K562 (cell line): ENCODE measurements at regions not wholly inside any gene's neighbourhood (a gene's known extent, or its start where the extent isn't known, plus 50 kb on each side); places are given as distances from the start of the nearest gene placed in this dataset.

Experiments
- ATAC-seq: fragments of 200-7000 bp; cut with Tn5 transposase; 3 replicates; pipeline ENCODE4 v1.9.1; 2020; ENCODE audit warnings: moderate library complexity
- BruUV-seq: library from RNA; stranded (reverse); fragments of 400-500 nt; replicated peaks from 2 replicates; lab custom pipeline; 2021; lab: Mats Ljungman, UMichigan
- CTCF ChIA-PET: fragments of 300-600 bp; formaldehyde crosslinking; extraction: SDS; loops from one replicate; lab custom pipeline; 2021; ENCODE audit warnings: low intra/inter-chr PET ratio; lab: Yijun Ruan, JAX
- POLR2A ChIA-PET: fragments of 300-600, 350-650 bp; sonication (Branson Sonifier 250); formaldehyde crosslinking; extraction: SDS; loops from one replicate; lab custom pipeline; 2021; ENCODE audit warnings: antibody characterized with exemption, inconsistent platforms; lab: Yijun Ruan, JAX
- DNase-seq, 4 experiments: peaks; one replicate each; pipeline versions ENCODE4 v3.0.0 to v3.0.0-alpha.2; 2011 to 2018; ENCODE audit warnings: low spot score in 3 of 4, mixed read lengths in 3 of 4; ENCODE audit errors: extremely low read depth in 1 of 4
- FAIRE-seq: peaks from 2 replicates; lab custom pipeline; 2011; peaks lifted over from hg19 to GRCh38; lab: Jason Lieb, UNC
- H2AFZ ChIP-seq: 2 replicates; pipeline ENCODE4 v1.6.0; 2011; ENCODE audit warnings: low read depth, low read length, control low read depth, inconsistent platforms
- H3K27ac ChIP-seq: fragments of 200-600 bp; 3 replicates; pipeline ENCODE4 v1.8.0; 2011; ENCODE audit warnings: low read depth, mild to moderate bottlenecking, control low read depth, inconsistent platforms, low read length, moderate library complexity, mixed read lengths; ENCODE audit errors: extremely low read depth
- H3K27me3 ChIP-seq, 2 experiments: fragments of 300-600 bp in 1 of 2; 2 replicates in 1 of 2; 3 replicates in 1 of 2; pipeline versions ENCODE4 v1.6.0 to v1.8.0; 2011; ENCODE audit warnings: inconsistent platforms in 2 of 2, low read length in 2 of 2, mild to moderate bottlenecking in 1 of 2, mixed read lengths in 1 of 2, moderate library complexity in 1 of 2; ENCODE audit not compliant: control insufficient read depth in 2 of 2, insufficient read depth in 2 of 2
- H3K36me3 ChIP-seq: fragments of 300-600 bp; 3 replicates; pipeline ENCODE4 v1.8.0; 2011; ENCODE audit warnings: mild to moderate bottlenecking, low read length, inconsistent platforms; ENCODE audit not compliant: control insufficient read depth, insufficient read depth
- H3K4me1 ChIP-seq, 2 experiments: fragments of 200-600 bp in 1 of 2; replicated peaks in 1 of 2; 2 replicates in 1 of 2; 3 replicates in 1 of 2; pipeline versions ENCODE4 v1.5.1 to v1.8.0; 2011; ENCODE audit warnings: inconsistent platforms in 2 of 2, low read length in 2 of 2, mild to moderate bottlenecking in 1 of 2, mixed read lengths in 1 of 2, moderate library complexity in 1 of 2; ENCODE audit not compliant: control insufficient read depth in 2 of 2, insufficient read depth in 2 of 2
- H3K4me2 ChIP-seq: 2 replicates; pipeline ENCODE4 v1.6.1; 2011; ENCODE audit warnings: low read length, control low read depth, inconsistent platforms, mixed read lengths; ENCODE audit not compliant: insufficient read depth
- H3K4me3 ChIP-seq: fragments of 200-600 bp; sonication (generic), shearing (Covaris generic); 2 replicates; pipeline ENCODE4 v1.5.1; 2016; ENCODE audit warnings: control low read depth, inconsistent platforms
- H3K79me2 ChIP-seq: fragments of 200-600 bp; 3 replicates; pipeline ENCODE4 v1.8.0; 2011; ENCODE audit warnings: low read length, inconsistent platforms; ENCODE audit not compliant: control insufficient read depth, insufficient read depth
- H3K9ac ChIP-seq, 2 experiments: 2 replicates each; pipeline versions ENCODE4 v1.6.0 to v1.6.1; 2011; ENCODE audit warnings: low read depth in 2 of 2, low read length in 2 of 2, control low read depth in 1 of 2, inconsistent platforms in 1 of 2, mild to moderate bottlenecking in 1 of 2, mixed read lengths in 1 of 2; ENCODE audit not compliant: insufficient read depth in 1 of 2
- H3K9me1 ChIP-seq: one replicate; pipeline ENCODE4 v1.6.0; 2011; ENCODE audit warnings: inconsistent platforms, mild to moderate bottlenecking, low read length, moderate library complexity; ENCODE audit not compliant: control insufficient read depth, insufficient read depth
- H3K9me3 ChIP-seq: replicated peaks from 2 replicates; pipeline ENCODE4 v1.5.1; 2011; ENCODE audit warnings: low read depth, low read length, inconsistent platforms; ENCODE audit not compliant: control insufficient read depth, insufficient read depth
- H4K20me1 ChIP-seq: replicated peaks from 2 replicates; pipeline ENCODE4 v1.6.1; 2011; ENCODE audit warnings: low read length, inconsistent platforms, mixed read lengths; ENCODE audit not compliant: control insufficient read depth, insufficient read depth
- CHD1 ChIP-seq: fragments of 200-600 bp; sonication (generic); IDR thresholded peaks from one replicate; pipeline ENCODE4 v1.6.1; 2012; ENCODE audit warnings: mild to moderate bottlenecking, moderate library complexity, low read length, inconsistent platforms
- MAZ ChIP-seq, 2 experiments: fragments of 450-650 bp in 1 of 2; sonication (generic) in 1 of 2; formaldehyde crosslinking; IDR thresholded peaks in 1 of 2; conservative IDR thresholded peaks in 1 of 2; 2 replicates each; pipeline versions ENCODE4 v1.4.0 to v1.5.0; 2020; ENCODE audit warnings: mild to moderate bottlenecking in 1 of 2, missing genetic modification reagents in 1 of 2
- TARDBP ChIP-seq: fragments of 450-650 bp; IDR thresholded peaks from 2 replicates; pipeline ENCODE4 v1.6.1; 2016
- ZBTB7A ChIP-seq: IDR thresholded peaks from 2 replicates; pipeline ENCODE4 v1.6.1; 2011; ENCODE audit warnings: low read depth, mild to moderate bottlenecking, low read length, moderate library complexity, borderline replicate concordance; ENCODE audit not compliant: control insufficient read depth
- WGBS: fragments of 100-300 bp; shearing (Covaris generic); methylation state at CpG from one replicate; pipeline ENCODE4 v1.1.6; 2016; ENCODE audit warnings: low coverage, mixed read lengths; ENCODE audit not compliant: insufficient coverage; ENCODE audit errors: missing lambda C conversion rate; 5-methylcytosine and 5-hydroxymethylcytosine counted together
- in situ Hi-C: fragments of 300-500 bp; cut with MboI; formaldehyde crosslinking; loops from 4 replicates; pipeline ENCODE4 v1.15.0; 2018; ENCODE audit warnings: inconsistent platforms, mixed read lengths
- intact Hi-C: fragments of 100-400 bp; cut with micrococcal nuclease; formaldehyde crosslinking; loops from 2 replicates; pipeline ENCODE4 v1.14.2; 2022
- TF ChIP-seq, protein P1 (sequence below): fragments of 250-450 bp; sonication (Bioruptor Pico); IDR thresholded peaks from 2 replicates; pipeline ENCODE4 v1.4.0; 2020
- TF ChIP-seq, protein P2 (sequence below), 2 experiments: fragments of 150-350 bp in 1 of 2; IDR thresholded peaks; 2 replicates each; pipeline ENCODE4 v1.6.1; 2012 to 2016; ENCODE audit warnings: low read depth in 2 of 2, low read length in 2 of 2, mild to moderate bottlenecking in 1 of 2, moderate library complexity in 1 of 2
- TF ChIP-seq, protein P3 (sequence below): fragments of 250-450 bp; sonication (Bioruptor Pico); IDR thresholded peaks from 2 replicates; pipeline ENCODE4 v1.5.0; 2022; ENCODE audit warnings: mild to moderate bottlenecking

DNA sequence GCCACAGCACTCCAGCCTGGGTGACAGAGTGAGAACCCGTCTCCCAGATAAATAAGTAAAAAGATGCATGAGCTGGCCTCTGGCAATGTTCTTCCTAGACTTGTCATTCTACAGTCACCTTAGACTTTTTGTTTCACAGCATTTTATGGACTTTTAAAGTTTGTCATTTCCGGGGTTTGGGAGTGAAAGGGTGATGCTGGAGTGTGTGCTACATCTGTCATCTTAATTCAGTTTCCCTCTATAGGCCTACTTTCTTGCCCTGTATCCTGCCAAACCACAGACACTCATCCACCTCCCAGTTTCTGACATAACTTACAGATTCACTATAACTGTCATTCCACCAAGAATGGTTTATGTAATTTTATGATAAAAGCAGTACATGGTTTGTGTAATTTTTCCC, 166.7 kb upstream of the PARP11 start:
- ATAC-seq: no peak
- H3K27me3 ChIP-seq: peaks cover 0 to 5% of the 10 kb centered on the region in 2 experiments; a peak in 2 of 5 replicates
- WGBS: 0% methylated on average over 2 of the region's 2 CpGs
- H3K9me3 ChIP-seq: no peaks in the 10 kb centered on the region
- no peaks in the 10 kb centered on the region; a peak in 1 of 5 replicates for H3K4me1 ChIP-seq
- no peak overlapping the region for H3K27ac ChIP-seq
- H3K4me2 ChIP-seq: no peak overlapping the region
- H2AFZ ChIP-seq: no peak overlapping the region
- no peak overlapping the region for H3K9ac ChIP-seq
- intact Hi-C loops: no loop called here
- no peak overlapping the region for H3K4me3 ChIP-seq
- no peak for DNase-seq
- no peaks in the 10 kb centered on the region for H3K9me1 ChIP-seq
- H4K20me1 ChIP-seq: no peaks in the 10 kb centered on the region
- no peaks in the 10 kb centered on the region for H3K79me2 ChIP-seq
- BruUV-seq: no TSS peak
- ChIA-PET POLR2A (no interaction called here), CTCF (interaction anchor here (0.6 kb wide), 1 partner anchor 1644 kb away, joined by 3 read pairs; no protein-coding TSS in a partner anchor)
- no peak for FAIRE-seq
- in situ Hi-C loops: loop anchor here (5.0 kb wide), 1 partner anchor 153 kb away; no protein-coding TSS in a partner anchor
- H3K36me3 ChIP-seq: no peaks in the 10 kb centered on the region
- TF ChIP-seq MAZ (CRISPR knock-in tag; conservative IDR thresholded peaks at IDR 0.05 in 1 of 2, IDR thresholded peaks at IDR 0.05 in 1 of 2) (no peak), ZBTB7A (no peak), TARDBP (no peak), CHD1 (no peak)
- TF ChIP-seq, protein P1, sequence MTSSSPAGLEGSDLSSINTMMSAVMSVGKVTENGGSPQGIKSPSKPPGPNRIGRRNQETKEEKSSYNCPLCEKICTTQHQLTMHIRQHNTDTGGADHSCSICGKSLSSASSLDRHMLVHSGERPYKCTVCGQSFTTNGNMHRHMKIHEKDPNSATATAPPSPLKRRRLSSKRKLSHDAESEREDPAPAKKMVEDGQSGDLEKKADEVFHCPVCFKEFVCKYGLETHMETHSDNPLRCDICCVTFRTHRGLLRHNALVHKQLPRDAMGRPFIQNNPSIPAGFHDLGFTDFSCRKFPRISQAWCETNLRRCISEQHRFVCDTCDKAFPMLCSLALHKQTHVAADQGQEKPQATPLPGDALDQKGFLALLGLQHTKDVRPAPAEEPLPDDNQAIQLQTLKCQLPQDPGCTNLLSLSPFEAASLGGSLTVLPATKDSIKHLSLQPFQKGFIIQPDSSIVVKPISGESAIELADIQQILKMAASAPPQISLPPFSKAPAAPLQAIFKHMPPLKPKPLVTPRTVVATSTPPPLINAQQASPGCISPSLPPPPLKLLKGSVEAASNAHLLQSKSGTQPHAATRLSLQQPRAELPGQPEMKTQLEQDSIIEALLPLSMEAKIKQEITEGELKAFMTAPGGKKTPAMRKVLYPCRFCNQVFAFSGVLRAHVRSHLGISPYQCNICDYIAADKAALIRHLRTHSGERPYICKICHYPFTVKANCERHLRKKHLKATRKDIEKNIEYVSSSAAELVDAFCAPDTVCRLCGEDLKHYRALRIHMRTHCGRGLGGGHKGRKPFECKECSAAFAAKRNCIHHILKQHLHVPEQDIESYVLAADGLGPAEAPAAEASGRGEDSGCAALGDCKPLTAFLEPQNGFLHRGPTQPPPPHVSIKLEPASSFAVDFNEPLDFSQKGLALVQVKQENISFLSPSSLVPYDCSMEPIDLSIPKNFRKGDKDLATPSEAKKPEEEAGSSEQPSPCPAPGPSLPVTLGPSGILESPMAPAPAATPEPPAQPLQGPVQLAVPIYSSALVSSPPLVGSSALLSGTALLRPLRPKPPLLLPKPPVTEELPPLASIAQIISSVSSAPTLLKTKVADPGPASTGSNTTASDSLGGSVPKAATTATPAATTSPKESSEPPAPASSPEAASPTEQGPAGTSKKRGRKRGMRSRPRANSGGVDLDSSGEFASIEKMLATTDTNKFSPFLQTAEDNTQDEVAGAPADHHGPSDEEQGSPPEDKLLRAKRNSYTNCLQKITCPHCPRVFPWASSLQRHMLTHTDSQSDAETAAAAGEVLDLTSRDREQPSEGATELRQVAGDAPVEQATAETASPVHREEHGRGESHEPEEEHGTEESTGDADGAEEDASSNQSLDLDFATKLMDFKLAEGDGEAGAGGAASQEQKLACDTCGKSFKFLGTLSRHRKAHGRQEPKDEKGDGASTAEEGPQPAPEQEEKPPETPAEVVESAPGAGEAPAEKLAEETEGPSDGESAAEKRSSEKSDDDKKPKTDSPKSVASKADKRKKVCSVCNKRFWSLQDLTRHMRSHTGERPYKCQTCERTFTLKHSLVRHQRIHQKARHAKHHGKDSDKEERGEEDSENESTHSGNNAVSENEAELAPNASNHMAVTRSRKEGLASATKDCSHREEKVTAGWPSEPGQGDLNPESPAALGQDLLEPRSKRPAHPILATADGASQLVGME (CRISPR knock-in tag): no peak
- TF ChIP-seq, protein P2, sequence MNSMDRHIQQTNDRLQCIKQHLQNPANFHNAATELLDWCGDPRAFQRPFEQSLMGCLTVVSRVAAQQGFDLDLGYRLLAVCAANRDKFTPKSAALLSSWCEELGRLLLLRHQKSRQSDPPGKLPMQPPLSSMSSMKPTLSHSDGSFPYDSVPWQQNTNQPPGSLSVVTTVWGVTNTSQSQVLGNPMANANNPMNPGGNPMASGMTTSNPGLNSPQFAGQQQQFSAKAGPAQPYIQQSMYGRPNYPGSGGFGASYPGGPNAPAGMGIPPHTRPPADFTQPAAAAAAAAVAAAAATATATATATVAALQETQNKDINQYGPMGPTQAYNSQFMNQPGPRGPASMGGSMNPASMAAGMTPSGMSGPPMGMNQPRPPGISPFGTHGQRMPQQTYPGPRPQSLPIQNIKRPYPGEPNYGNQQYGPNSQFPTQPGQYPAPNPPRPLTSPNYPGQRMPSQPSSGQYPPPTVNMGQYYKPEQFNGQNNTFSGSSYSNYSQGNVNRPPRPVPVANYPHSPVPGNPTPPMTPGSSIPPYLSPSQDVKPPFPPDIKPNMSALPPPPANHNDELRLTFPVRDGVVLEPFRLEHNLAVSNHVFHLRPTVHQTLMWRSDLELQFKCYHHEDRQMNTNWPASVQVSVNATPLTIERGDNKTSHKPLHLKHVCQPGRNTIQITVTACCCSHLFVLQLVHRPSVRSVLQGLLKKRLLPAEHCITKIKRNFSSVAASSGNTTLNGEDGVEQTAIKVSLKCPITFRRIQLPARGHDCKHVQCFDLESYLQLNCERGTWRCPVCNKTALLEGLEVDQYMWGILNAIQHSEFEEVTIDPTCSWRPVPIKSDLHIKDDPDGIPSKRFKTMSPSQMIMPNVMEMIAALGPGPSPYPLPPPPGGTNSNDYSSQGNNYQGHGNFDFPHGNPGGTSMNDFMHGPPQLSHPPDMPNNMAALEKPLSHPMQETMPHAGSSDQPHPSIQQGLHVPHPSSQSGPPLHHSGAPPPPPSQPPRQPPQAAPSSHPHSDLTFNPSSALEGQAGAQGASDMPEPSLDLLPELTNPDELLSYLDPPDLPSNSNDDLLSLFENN (IDR thresholded peaks at IDR 0.05; ENCODE audit: low read depth in 2 of 2, low read length in 2 of 2): no peak
- TF ChIP-seq, protein P3, sequence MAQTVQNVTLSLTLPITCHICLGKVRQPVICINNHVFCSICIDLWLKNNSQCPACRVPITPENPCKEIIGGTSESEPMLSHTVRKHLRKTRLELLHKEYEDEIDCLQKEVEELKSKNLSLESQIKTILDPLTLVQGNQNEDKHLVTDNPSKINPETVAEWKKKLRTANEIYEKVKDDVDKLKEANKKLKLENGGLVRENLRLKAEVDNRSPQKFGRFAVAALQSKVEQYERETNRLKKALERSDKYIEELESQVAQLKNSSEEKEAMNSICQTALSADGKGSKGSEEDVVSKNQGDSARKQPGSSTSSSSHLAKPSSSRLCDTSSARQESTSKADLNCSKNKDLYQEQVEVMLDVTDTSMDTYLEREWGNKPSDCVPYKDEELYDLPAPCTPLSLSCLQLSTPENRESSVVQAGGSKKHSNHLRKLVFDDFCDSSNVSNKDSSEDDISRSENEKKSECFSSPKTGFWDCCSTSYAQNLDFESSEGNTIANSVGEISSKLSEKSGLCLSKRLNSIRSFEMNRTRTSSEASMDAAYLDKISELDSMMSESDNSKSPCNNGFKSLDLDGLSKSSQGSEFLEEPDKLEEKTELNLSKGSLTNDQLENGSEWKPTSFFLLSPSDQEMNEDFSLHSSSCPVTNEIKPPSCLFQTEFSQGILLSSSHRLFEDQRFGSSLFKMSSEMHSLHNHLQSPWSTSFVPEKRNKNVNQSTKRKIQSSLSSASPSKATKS (CRISPR knock-in tag): no peak
